Common myeloid progenitor, CD34-positive (primary cell): ENCODE measurements at regions not wholly inside any gene's neighbourhood (a gene's known extent, or its start where the extent isn't known, plus 50 kb on each side); places are given as distances from the start of the nearest gene placed in this dataset.

Experiments used
- CTCF ChIA-PET: fragments of 350-600 bp; sonication (Branson Sonifier 250); formaldehyde crosslinking; loops from one replicate; lab custom pipeline; 2021; ENCODE audit warnings: antibody characterized with exemption; lab: Charles Lee
- POLR2A ChIA-PET: fragments of 350-600 bp; sonication (Branson Sonifier 250); formaldehyde crosslinking; loops from one replicate; lab custom pipeline; 2021; ENCODE audit warnings: antibody characterized with exemption; lab: Charles Lee
- DNase-seq, 3 donors: peaks; one replicate each; pipeline versions ENCODE4 v3.0.0 to v3.0.0-alpha.2; 2013
- H3K27ac ChIP-seq, 2 experiments: 1 replicate in 1 of 2; 2 replicates in 1 of 2; pipeline ENCODE4 v1.7.0; 2013; ENCODE audit warnings: inconsistent platforms in 2 of 2, low read length in 2 of 2, mild to moderate bottlenecking in 2 of 2, low read depth in 1 of 2, moderate library complexity in 1 of 2; ENCODE audit not compliant: severe bottlenecking in 2 of 2, insufficient read depth in 1 of 2, poor library complexity in 1 of 2
- H3K27me3 ChIP-seq, 5 experiments: replicated peaks in 2 of 5; 1 replicate in 3 of 5; 2 replicates in 2 of 5; pipeline versions ENCODE4 v1.6.1 to v1.7.0; 2013; ENCODE audit warnings: low read length in 4 of 5, mild to moderate bottlenecking in 2 of 5, moderate library complexity in 2 of 5, inconsistent platforms in 1 of 5; ENCODE audit not compliant: insufficient read depth in 5 of 5, control insufficient read depth in 4 of 5
- H3K36me3 ChIP-seq, 4 experiments: 1 replicate in 2 of 4; 2 replicates in 2 of 4; pipeline versions ENCODE4 v1.6.1 to v1.7.0; 2013; ENCODE audit warnings: low read length in 3 of 4, control low read depth in 1 of 4, mild to moderate bottlenecking in 1 of 4; ENCODE audit not compliant: control insufficient read depth in 4 of 4, insufficient read depth in 4 of 4
- H3K4me1 ChIP-seq, 4 experiments: 1 replicate in 3 of 4; 2 replicates in 1 of 4; pipeline versions ENCODE4 v1.6.1 to v1.7.1; 2013; ENCODE audit warnings: low read length in 3 of 4, mild to moderate bottlenecking in 3 of 4, control low read depth in 1 of 4, inconsistent platforms in 1 of 4, moderate library complexity in 1 of 4; ENCODE audit not compliant: control insufficient read depth in 4 of 4, insufficient read depth in 4 of 4; ENCODE audit errors: control extremely low read depth in 1 of 4
- H3K4me3 ChIP-seq, 7 experiments: 1 replicate in 4 of 7; 2 replicates in 3 of 7; pipeline versions ENCODE4 v1.5.1 to v1.7.0; 2013; ENCODE audit warnings: mild to moderate bottlenecking in 7 of 7, low read length in 6 of 7, moderate library complexity in 6 of 7, inconsistent platforms in 2 of 7, low read depth in 2 of 7, control low read depth in 1 of 7; ENCODE audit not compliant: insufficient read depth in 4 of 7, control insufficient read depth in 1 of 7; ENCODE audit errors: extremely low read depth in 1 of 7
- H3K9me3 ChIP-seq, 5 experiments: 1 replicate in 4 of 5; 2 replicates in 1 of 5; pipeline versions ENCODE4 v1.6.1 to v1.7.1; 2013; ENCODE audit warnings: low read length in 4 of 5, mild to moderate bottlenecking in 2 of 5, inconsistent platforms in 1 of 5, low read depth in 1 of 5, moderate library complexity in 1 of 5; ENCODE audit not compliant: control insufficient read depth in 4 of 5, insufficient read depth in 2 of 5; ENCODE audit errors: control extremely low read depth in 1 of 5
- whole genome bisulfite sequencing: methylation state at CpG from one replicate; pipeline ENCODE4 v1.1.5; 2013; ENCODE audit not compliant: insufficient coverage; 5-methylcytosine and 5-hydroxymethylcytosine counted together

- Histone ChIP-seq H3K27me3 (no peaks in the 10 kb centered on the region), H3K4me1 (no peaks in the 10 kb centered on the region), H3K36me3 (no peaks in the 10 kb centered on the region), H3K27ac (no peak overlapping the region), H3K9me3 (no peaks in the 10 kb centered on the region), H3K4me3 (no peak overlapping the region)
- DNase-seq: no peak
- 79% methylated on average over 7 of the region's 10 CpGs for WGBS
- CTCF ChIA-PET: no interaction called here
- POLR2A ChIA-PET: no interaction called here
Observed at GRCh38 chr9:119052339-119053030, 316.8 kb downstream of the BRINP1 start.

- H3K27me3 ChIP-seq: no peaks in the 10 kb centered on the region
- H3K4me1 ChIP-seq: no peaks in the 10 kb centered on the region
- H3K9me3 ChIP-seq: no peaks in the 10 kb centered on the region
- DNase-seq: no peak
- no peak overlapping the region for H3K4me3 ChIP-seq
- no CpG with 5 or more reads among the region's 1 CpG for WGBS
- ChIA-PET CTCF (no interaction called here), POLR2A (no interaction called here)
- no peaks in the 10 kb centered on the region for H3K36me3 ChIP-seq
- H3K27ac ChIP-seq: no peak overlapping the region
Observed at GRCh38 chr9:119053070-119053469, 316.2 kb downstream of the BRINP1 start.

GRCh38 chr9:119060629-119061385 lies 308.4 kb downstream of the BRINP1 start:
- no peaks in the 10 kb centered on the region for H3K36me3 ChIP-seq
- no peaks in the 10 kb centered on the region for H3K27me3 ChIP-seq
- no peak for DNase-seq
- ChIA-PET POLR2A (no interaction called here), CTCF (no interaction called here)
- H3K4me1 ChIP-seq: no peaks in the 10 kb centered on the region
- H3K4me3 ChIP-seq: no peak overlapping the region
- no CpG with 5 or more reads among the region's 2 CpGs for WGBS
- no peak overlapping the region for H3K27ac ChIP-seq
- H3K9me3 ChIP-seq: no peaks in the 10 kb centered on the region

- POLR2A ChIA-PET: no interaction called here
- no peaks in the 10 kb centered on the region for H3K36me3 ChIP-seq
- CTCF ChIA-PET: no interaction called here
- no peaks in the 10 kb centered on the region for H3K27me3 ChIP-seq
- no peak overlapping the region for H3K4me3 ChIP-seq
- DNase-seq: no peak
- no peaks in the 10 kb centered on the region for H3K9me3 ChIP-seq
- peaks cover 0 to 5% (median 0%) of the 10 kb centered on the region in 4 experiments for H3K4me1 ChIP-seq
- no peak overlapping the region for H3K27ac ChIP-seq
Observed at GRCh38 chr9:119071636-119072035, 297.6 kb downstream of the BRINP1 start.

GRCh38 chr9:119074017-119074416 lies 295.2 kb downstream of the BRINP1 start:
- WGBS: 0% methylated on average over 4 of the region's 4 CpGs
- CTCF ChIA-PET: no interaction called here

GRCh38 chr9:119078015-119078414 lies 291.2 kb downstream of the BRINP1 start:
- H3K27me3 ChIP-seq: peaks cover 0 to 3% (median 0%) of the 10 kb centered on the region in 5 experiments
- no peak overlapping the region for H3K4me3 ChIP-seq
- no CpG with 5 or more reads among the region's 1 CpG for WGBS
- DNase-seq: no peak
- H3K36me3 ChIP-seq: no peaks in the 10 kb centered on the region
- ChIA-PET CTCF (no interaction called here), POLR2A (no interaction called here)
- H3K9me3 ChIP-seq: peaks cover 0 to 1% (median 0%) of the 10 kb centered on the region in 5 experiments
- peaks cover 0 to 5% (median 0%) of the 10 kb centered on the region in 4 experiments for H3K4me1 ChIP-seq
- no peak overlapping the region for H3K27ac ChIP-seq

More at GRCh38 chr9:119074017-119074416, 295.2 kb downstream of the BRINP1 start:
- peak in 2 of 3 donors; percentile 3 to 4 for DNase-seq
- H3K27ac ChIP-seq: no peak overlapping the region
- POLR2A ChIA-PET: no interaction called here
- no peak overlapping the region for H3K4me3 ChIP-seq
- H3K9me3 ChIP-seq: no peaks in the 10 kb centered on the region
- H3K27me3 ChIP-seq: peaks cover 0 to 3% (median 0%) of the 10 kb centered on the region in 5 experiments
- peaks cover 0 to 5% (median 0%) of the 10 kb centered on the region in 4 experiments for H3K4me1 ChIP-seq
- no peaks in the 10 kb centered on the region for H3K36me3 ChIP-seq

GRCh38 chr9:119083673-119084072 lies 285.6 kb downstream of the BRINP1 start:
- POLR2A ChIA-PET: no interaction called here
- 67% methylated on average over 3 of the region's 3 CpGs for WGBS
- Histone ChIP-seq H3K4me3 (no peak overlapping the region), H3K9me3 (peaks cover 0 to 1% (median 0%) of the 10 kb centered on the region in 5 experiments), H3K27me3 (no peaks in the 10 kb centered on the region), H3K27ac (no peak overlapping the region), H3K4me1 (no peaks in the 10 kb centered on the region), H3K36me3 (no peaks in the 10 kb centered on the region)
- CTCF ChIA-PET: no interaction called here
- no peak for DNase-seq
